ENCODE measurements at regions not wholly inside any gene's neighbourhood (a gene's known extent, or its start where the extent isn't known, plus 50 kb on each side); places are given as distances from the start of the nearest gene placed in this dataset.

DNA sequence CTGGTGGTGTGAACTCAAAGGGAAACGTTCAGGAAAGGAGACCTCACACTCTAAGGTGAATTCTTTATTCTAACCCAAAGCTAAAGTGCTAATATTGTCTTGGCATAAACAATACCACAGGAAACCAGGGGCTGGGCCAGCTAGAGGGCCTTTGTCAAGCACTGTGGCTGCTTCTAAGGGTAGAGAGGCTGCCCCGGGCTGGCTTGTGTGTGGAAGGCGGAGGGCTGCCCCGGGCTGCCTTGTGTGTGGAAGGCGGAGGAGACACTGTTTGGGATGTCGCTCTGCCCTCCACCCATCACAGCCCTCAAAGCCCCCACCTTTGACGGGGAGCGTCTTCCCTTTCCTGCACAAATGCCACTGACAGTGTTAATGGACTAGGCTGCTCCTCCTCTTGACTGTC is 216.8 kb downstream of the TOMM20 start:
- TF ChIP-seq EZH2 (IDR thresholded peaks at IDR 0.05; ENCODE audit: borderline replicate concordance, low read depth, low read length) (no peak), SIX5 (IDR thresholded peaks at IDR 0.05; ENCODE audit: borderline replicate concordance in 1 of 2, insufficient read depth in 1 of 2, low read depth in 1 of 2, low read length in 2 of 2) (no peak), ATF7 (IDR thresholded peaks at IDR 0.05) (no peak), DACH1 (IDR thresholded peaks at IDR 0.05; ENCODE audit: partially characterized antibody) (no peak), SMAD3 (CRISPR knock-in tag; conservative IDR thresholded peaks at IDR 0.05) (no peak), MTF1 (CRISPR knock-in tag; IDR thresholded peaks at IDR 0.05; ENCODE audit: borderline replicate concordance) (no peak), RAD21 (CRISPR knock-in tag; conservative IDR thresholded peaks at IDR 0.05 in 1 of 2, IDR thresholded peaks at IDR 0.05 in 1 of 2) (no peak)

Data from K562 (cell line).